ENCODE measurements at regions not wholly inside any gene's neighbourhood (a gene's known extent, or its start where the extent isn't known, plus 50 kb on each side); places are given as distances from the start of the nearest gene placed in this dataset.

DNA sequence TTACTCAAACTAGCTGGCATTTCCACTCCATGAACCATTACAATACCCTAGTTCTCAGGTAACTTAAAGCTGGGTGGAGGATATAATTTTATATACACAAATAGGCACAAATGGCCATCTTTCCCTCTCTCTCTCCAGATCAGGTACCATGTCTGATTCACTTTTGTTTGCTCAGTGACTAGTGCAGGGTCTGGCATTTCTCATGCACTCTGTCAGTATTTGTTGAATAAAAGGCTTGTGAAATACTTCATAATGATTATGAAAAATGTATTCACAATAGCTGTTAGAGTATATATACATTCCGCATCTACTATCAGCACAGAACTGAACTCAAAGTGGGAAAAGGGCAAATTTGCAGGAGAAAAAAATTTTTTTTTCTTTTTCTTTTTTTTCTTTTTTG is 510.2 kb upstream of the USP24 start:
- Histone ChIP-seq H3K27me3 (replicated peaks in 1 of 2; ENCODE audit: control insufficient read depth in 2 of 2, extremely low read depth in 1 of 2, insufficient read depth in 2 of 2, low read length in 1 of 2) (no peaks in the 10 kb centered on the region), H3K9me3 (no peaks in the 10 kb centered on the region), H3K4me3 (ENCODE audit: control insufficient read depth in 1 of 2, extremely low read depth in 1 of 2, low read length in 1 of 2) (no peak overlapping the region), H3K27ac (ENCODE audit: low read length) (no peak overlapping the region), H3K4me1 (ENCODE audit: control insufficient read depth in 1 of 2, extremely low read depth in 1 of 2, insufficient read depth in 2 of 2, low read length in 2 of 2) (no peaks in the 10 kb centered on the region), H3K36me3 (ENCODE audit: control insufficient read depth in 2 of 2, extremely low read depth in 1 of 2, insufficient read depth in 1 of 2, low read length in 1 of 2) (no peaks in the 10 kb centered on the region)
- ATAC-seq (replicated peaks in 1 of 4) (no peak), DNase-seq (no peak)
- CTCF ChIA-PET, result no interaction called here
- Mint-ChIP-seq H3K27ac (no peak overlapping the region), H3K36me3 (no peaks in the 10 kb centered on the region), H3K4me3 (no peak overlapping the region), H3K27me3 (peaks cover 0 to 5% of the 10 kb centered on the region in 2 donors), H3K4me1 (no peaks in the 10 kb centered on the region), H3K9me3 (peaks cover 0 to 6% (median 0%) of the 10 kb centered on the region in 3 donors)
- no CpG with 5 or more reads among the region's 1 CpG for WGBS (ENCODE audit: insufficient coverage)
- POLR2A ChIA-PET, result no interaction called here

DNA sequence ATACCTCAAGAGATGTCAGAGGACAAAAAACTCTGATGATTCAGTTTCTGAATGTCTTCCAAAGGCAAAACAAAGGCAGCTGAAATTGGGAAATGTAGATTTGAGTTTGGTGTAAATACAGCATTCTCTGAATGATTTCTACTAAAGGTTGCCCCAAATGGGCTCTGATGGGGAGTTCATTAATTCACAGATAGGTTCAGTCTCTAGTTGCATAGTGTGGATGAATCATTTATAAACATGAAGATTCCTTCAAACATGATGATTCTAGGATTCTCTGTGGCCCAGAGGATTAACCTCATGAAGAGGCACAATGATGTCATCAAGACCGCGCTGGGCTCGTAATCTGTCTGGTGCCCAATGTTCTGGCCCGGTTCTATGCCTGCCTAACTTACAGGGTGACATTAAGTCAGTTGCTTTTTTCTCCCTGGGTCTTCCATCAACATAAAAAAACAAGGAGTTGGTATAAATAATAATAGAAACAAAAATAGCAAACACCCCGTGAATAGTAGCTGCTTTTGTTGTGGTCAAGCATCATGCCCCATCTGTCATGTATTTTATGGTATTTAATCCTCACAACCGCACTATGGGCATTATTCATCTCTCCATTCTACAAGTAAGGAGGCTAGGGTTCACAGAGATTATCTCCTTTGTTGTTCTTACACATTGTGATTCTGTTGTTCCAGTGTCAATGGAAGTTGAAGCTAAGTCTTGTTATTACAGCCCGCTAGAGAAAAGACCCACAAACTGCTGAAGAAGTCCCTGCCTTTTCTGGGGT is 509.6 kb upstream of the USP24 start:
- ChIA-PET POLR2A (no interaction called here), CTCF (no interaction called here)
- no peak overlapping the region for H3K27ac ChIP-seq (ENCODE audit: low read length)
- Mint-ChIP-seq H3K4me1 (no peaks in the 10 kb centered on the region), H3K36me3 (no peaks in the 10 kb centered on the region), H3K9me3 (peaks cover 0 to 6% (median 0%) of the 10 kb centered on the region in 3 donors), H3K4me3 (no peak overlapping the region), H3K27me3 (peaks cover 0 to 5% of the 10 kb centered on the region in 2 donors), H3K27ac (no peak overlapping the region)
- no peaks in the 10 kb centered on the region for H3K27me3 ChIP-seq (replicated peaks in 1 of 2; ENCODE audit: control insufficient read depth in 2 of 2, extremely low read depth in 1 of 2, insufficient read depth in 2 of 2, low read length in 1 of 2)
- H3K36me3 ChIP-seq (ENCODE audit: control insufficient read depth in 2 of 2, extremely low read depth in 1 of 2, insufficient read depth in 1 of 2, low read length in 1 of 2), result no peaks in the 10 kb centered on the region
- no peaks in the 10 kb centered on the region for H3K4me1 ChIP-seq (ENCODE audit: control insufficient read depth in 1 of 2, extremely low read depth in 1 of 2, insufficient read depth in 2 of 2, low read length in 2 of 2)
- ATAC-seq (replicated peaks in 1 of 4), result no peak
- H3K9me3 ChIP-seq, result no peaks in the 10 kb centered on the region
- H3K4me3 ChIP-seq (ENCODE audit: control insufficient read depth in 1 of 2, extremely low read depth in 1 of 2, low read length in 1 of 2), result no peak overlapping the region
- DNase-seq, result no peak
- 100% methylated on average over 1 of the region's 7 CpGs for WGBS (ENCODE audit: insufficient coverage)

DNA sequence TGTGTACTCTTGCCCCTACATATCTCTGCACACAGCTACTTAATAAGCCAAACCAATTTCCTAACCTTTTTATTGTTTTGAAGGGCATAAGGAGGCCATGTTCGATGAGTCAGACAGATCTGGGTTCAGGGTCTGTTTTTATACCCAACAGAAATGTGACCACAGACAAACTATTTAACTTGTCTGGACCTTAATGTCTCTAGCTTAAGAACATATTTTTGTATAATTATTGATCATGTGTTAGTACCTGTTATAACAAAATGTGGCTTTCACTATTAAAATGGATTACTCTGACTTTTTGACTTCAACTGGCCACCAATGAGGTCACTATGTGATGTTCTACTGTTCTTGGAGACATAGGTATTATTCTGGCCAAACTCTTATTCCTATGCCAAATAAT is 507.8 kb upstream of the USP24 start:
- ATAC-seq (replicated peaks in 1 of 4) (no peak), DNase-seq (no peak)
- no peak overlapping the region for H3K4me3 Mint-ChIP-seq
- ChIA-PET POLR2A (no interaction called here), CTCF (no interaction called here)
- H3K36me3 ChIP-seq (ENCODE audit: control insufficient read depth in 2 of 2, extremely low read depth in 1 of 2, insufficient read depth in 1 of 2, low read length in 1 of 2), result no peaks in the 10 kb centered on the region
- no peak overlapping the region for H3K27ac Mint-ChIP-seq
- H3K9me3 Mint-ChIP-seq, result peaks cover 0 to 6% (median 0%) of the 10 kb centered on the region in 3 donors
- no peak overlapping the region for H3K27ac ChIP-seq (ENCODE audit: low read length)
- H3K27me3 ChIP-seq (replicated peaks in 1 of 2; ENCODE audit: control insufficient read depth in 2 of 2, extremely low read depth in 1 of 2, insufficient read depth in 2 of 2, low read length in 1 of 2), result no peaks in the 10 kb centered on the region
- no peak overlapping the region for H3K4me3 ChIP-seq (ENCODE audit: control insufficient read depth in 1 of 2, extremely low read depth in 1 of 2, low read length in 1 of 2)
- no peaks in the 10 kb centered on the region for H3K4me1 Mint-ChIP-seq
- H3K4me1 ChIP-seq (ENCODE audit: control insufficient read depth in 1 of 2, extremely low read depth in 1 of 2, insufficient read depth in 2 of 2, low read length in 2 of 2), result no peaks in the 10 kb centered on the region
- no peaks in the 10 kb centered on the region for H3K9me3 ChIP-seq
- H3K27me3 Mint-ChIP-seq, result peaks cover 0 to 7% of the 10 kb centered on the region in 2 donors
- no CpG with 5 or more reads among the region's 1 CpG for WGBS (ENCODE audit: insufficient coverage)
- no peaks in the 10 kb centered on the region for H3K36me3 Mint-ChIP-seq

DNA sequence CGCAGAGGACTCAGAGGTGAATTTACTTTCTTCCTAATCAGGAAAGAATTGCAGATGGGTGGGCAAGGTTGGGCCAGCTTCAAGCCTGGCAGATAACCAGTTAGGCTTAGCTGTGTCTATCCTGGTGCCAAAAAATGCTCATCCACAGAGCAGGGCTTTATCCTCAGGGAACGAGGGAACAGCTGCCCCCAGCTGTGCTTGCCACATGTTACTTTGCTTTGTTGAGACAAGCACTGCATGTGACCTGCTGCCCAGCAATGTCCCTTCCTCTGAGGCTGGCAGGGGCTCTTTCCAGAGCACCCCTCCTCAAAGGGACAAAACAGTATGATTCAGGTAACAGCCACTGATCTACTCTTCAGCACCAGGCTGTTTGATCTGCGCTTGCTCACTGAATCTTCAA is 505.1 kb upstream of the USP24 start:
- Histone ChIP-seq H3K27ac (ENCODE audit: low read length) (no peak overlapping the region), H3K4me1 (ENCODE audit: control insufficient read depth in 1 of 2, extremely low read depth in 1 of 2, insufficient read depth in 2 of 2, low read length in 2 of 2) (no peaks in the 10 kb centered on the region), H3K27me3 (replicated peaks in 1 of 2; ENCODE audit: control insufficient read depth in 2 of 2, extremely low read depth in 1 of 2, insufficient read depth in 2 of 2, low read length in 1 of 2) (no peaks in the 10 kb centered on the region), H3K9me3 (no peaks in the 10 kb centered on the region), H3K36me3 (ENCODE audit: control insufficient read depth in 2 of 2, extremely low read depth in 1 of 2, insufficient read depth in 1 of 2, low read length in 1 of 2) (no peaks in the 10 kb centered on the region), H3K4me3 (ENCODE audit: control insufficient read depth in 1 of 2, extremely low read depth in 1 of 2, low read length in 1 of 2) (no peak overlapping the region)
- CTCF ChIA-PET, result no interaction called here
- POLR2A ChIA-PET, result no interaction called here
- Mint-ChIP-seq H3K4me3 (no peak overlapping the region), H3K4me1 (no peaks in the 10 kb centered on the region), H3K27ac (no peak overlapping the region), H3K27me3 (peaks cover 2 to 8% of the 10 kb centered on the region in 2 donors), H3K36me3 (no peaks in the 10 kb centered on the region), H3K9me3 (peaks cover 0 to 3% (median 0%) of the 10 kb centered on the region in 3 donors)
- DNase-seq (no peak), ATAC-seq (replicated peaks in 1 of 4) (no peak)
- WGBS (ENCODE audit: insufficient coverage), result 64% methylated on average over 1 of the region's 3 CpGs

DNA sequence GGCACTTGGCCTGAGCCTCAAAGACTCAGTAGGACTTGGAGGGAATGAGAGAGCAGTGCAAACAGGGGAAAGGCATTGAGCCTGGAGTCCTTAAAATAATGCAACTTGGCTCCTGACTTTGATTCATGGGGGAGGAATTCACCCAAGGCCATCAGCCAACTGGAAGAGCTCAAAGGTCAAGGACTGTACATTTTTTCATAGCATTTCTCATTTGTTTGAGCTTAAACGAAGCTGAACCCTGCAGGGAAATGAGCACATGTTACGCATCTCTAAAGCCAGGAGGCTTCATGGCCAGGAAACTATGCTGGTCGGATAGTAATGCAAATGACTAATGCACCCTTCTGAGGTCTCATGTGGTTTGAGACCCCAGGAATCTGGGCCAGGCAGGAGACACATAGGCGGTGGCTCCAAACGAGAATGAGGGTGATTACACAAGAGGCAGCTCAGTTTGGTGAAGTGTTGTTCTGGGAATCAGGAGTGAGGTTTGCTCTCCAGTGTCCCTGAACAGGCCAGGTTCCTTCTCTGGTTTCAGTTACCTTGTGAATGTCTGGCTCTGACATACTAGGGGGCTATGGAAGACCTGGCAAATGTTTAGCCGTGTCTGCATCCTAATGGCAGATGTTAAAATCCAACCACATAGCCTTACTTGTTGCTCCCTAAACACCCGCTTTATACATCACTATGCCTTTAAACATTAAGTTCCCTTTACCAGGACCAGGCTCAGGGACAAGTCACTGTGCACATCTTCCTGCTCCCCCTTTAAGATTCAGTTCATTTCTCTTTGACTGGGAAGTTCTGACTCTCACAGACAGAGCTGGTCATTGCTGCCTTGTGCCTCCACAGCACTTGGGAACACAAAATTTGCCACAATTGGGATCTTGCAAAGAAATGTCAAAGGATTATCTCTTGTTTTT is 503.9 kb upstream of the USP24 start:
- Histone ChIP-seq H3K4me1 (ENCODE audit: control insufficient read depth in 1 of 2, extremely low read depth in 1 of 2, insufficient read depth in 2 of 2, low read length in 2 of 2) (no peaks in the 10 kb centered on the region), H3K27me3 (replicated peaks in 1 of 2; ENCODE audit: control insufficient read depth in 2 of 2, extremely low read depth in 1 of 2, insufficient read depth in 2 of 2, low read length in 1 of 2) (no peaks in the 10 kb centered on the region), H3K9me3 (no peaks in the 10 kb centered on the region), H3K27ac (ENCODE audit: low read length) (no peak overlapping the region), H3K36me3 (ENCODE audit: control insufficient read depth in 2 of 2, extremely low read depth in 1 of 2, insufficient read depth in 1 of 2, low read length in 1 of 2) (no peaks in the 10 kb centered on the region), H3K4me3 (ENCODE audit: control insufficient read depth in 1 of 2, extremely low read depth in 1 of 2, low read length in 1 of 2) (no peak overlapping the region)
- Mint-ChIP-seq H3K9me3 (peaks cover 0 to 3% (median 0%) of the 10 kb centered on the region in 3 donors), H3K36me3 (no peaks in the 10 kb centered on the region), H3K4me1 (no peaks in the 10 kb centered on the region), H3K27me3 (peaks cover 2 to 8% of the 10 kb centered on the region in 2 donors), H3K4me3 (no peak overlapping the region), H3K27ac (no peak overlapping the region)
- CTCF ChIA-PET, result no interaction called here
- DNase-seq (no peak), ATAC-seq (replicated peaks in 1 of 4) (no peak)
- 78% methylated on average over 7 of the region's 7 CpGs for WGBS (ENCODE audit: insufficient coverage)
- POLR2A ChIA-PET, result no interaction called here

DNA sequence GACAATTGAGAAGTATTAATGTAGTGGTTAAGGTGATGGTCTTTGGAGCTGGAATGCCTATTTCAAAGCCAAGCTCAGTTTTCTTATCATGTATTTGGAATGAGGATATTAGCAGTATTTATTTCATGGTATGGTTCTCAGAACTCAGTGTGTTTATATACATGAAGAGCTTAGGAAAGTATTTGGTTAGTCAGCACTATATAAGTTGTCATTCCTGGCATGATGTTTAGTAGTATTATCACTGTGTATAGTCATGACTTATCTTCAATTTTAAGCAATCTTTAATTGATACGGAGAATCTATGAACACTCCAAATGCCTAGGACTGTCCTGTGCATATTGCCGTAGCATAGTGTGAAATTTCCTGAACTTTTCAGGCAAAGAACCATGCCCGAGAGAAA is 501.9 kb upstream of the USP24 start:
- H3K27ac Mint-ChIP-seq, result no peak overlapping the region
- ChIA-PET POLR2A (no interaction called here), CTCF (no interaction called here)
- H3K27me3 ChIP-seq (replicated peaks in 1 of 2; ENCODE audit: control insufficient read depth in 2 of 2, extremely low read depth in 1 of 2, insufficient read depth in 2 of 2, low read length in 1 of 2), result peaks cover 0 to 1% of the 10 kb centered on the region in 2 experiments
- H3K36me3 Mint-ChIP-seq, result no peaks in the 10 kb centered on the region
- no peak overlapping the region for H3K4me3 Mint-ChIP-seq
- peaks cover 2 to 8% of the 10 kb centered on the region in 2 donors for H3K27me3 Mint-ChIP-seq
- no peaks in the 10 kb centered on the region for H3K9me3 ChIP-seq
- no peak overlapping the region for H3K4me3 ChIP-seq (ENCODE audit: control insufficient read depth in 1 of 2, extremely low read depth in 1 of 2, low read length in 1 of 2)
- 86% methylated on average over 3 of the region's 3 CpGs for WGBS (ENCODE audit: insufficient coverage)
- no peaks in the 10 kb centered on the region for H3K4me1 Mint-ChIP-seq
- H3K27ac ChIP-seq (ENCODE audit: low read length), result no peak overlapping the region
- H3K9me3 Mint-ChIP-seq, result peaks cover 0 to 3% (median 0%) of the 10 kb centered on the region in 3 donors
- no peaks in the 10 kb centered on the region for H3K36me3 ChIP-seq (ENCODE audit: control insufficient read depth in 2 of 2, extremely low read depth in 1 of 2, insufficient read depth in 1 of 2, low read length in 1 of 2)
- ATAC-seq (replicated peaks in 1 of 4) (no peak), DNase-seq (no peak)
- no peaks in the 10 kb centered on the region for H3K4me1 ChIP-seq (ENCODE audit: control insufficient read depth in 1 of 2, extremely low read depth in 1 of 2, insufficient read depth in 2 of 2, low read length in 2 of 2)
